Natural killer cell treated with Interleukin-12 subunit alpha and Interleukin-12 subunit beta and Interleukin-15 and Interleukin-18, amount 100 ng/mL, for 72 hours (primary cell): ENCODE measurements at regions not wholly inside any gene's neighbourhood (a gene's known extent, or its start where the extent isn't known, plus 50 kb on each side); places are given as distances from the start of the nearest gene placed in this dataset.
"Not testable (repeated sequence)": the region's sequence is repeated elsewhere in the genome, so short reads cannot be mapped to it uniquely, and the experiment has no call there.

Experiments
- ATAC-seq, 2 donors: fragments of 150-1000 bp; cut with Tn5 transposase in 1 of 2; sonication (Bioruptor Pico), chemical (Tn5 transposase) in 1 of 2; 2 replicates each; pipeline ENCODE4 v1.10.0; 2021
- DNase-seq: peaks from one replicate; pipeline ENCODE4 v3.0.0; 2022; ENCODE audit warnings: low spot score
- H3K27ac Mint-ChIP-seq, 2 donors: 1 replicate in 1 of 2; 2 replicates in 1 of 2; pipeline ENCODE4 v1.8.0; 2022; ENCODE audit warnings: mixed read lengths in 2 of 2, mild to moderate bottlenecking in 1 of 2, moderate library complexity in 1 of 2
- H3K27me3 Mint-ChIP-seq, 2 donors: 1 replicate in 1 of 2; 2 replicates in 1 of 2; pipeline ENCODE4 v1.8.0; 2022; ENCODE audit warnings: mixed read lengths in 2 of 2
- H3K36me3 Mint-ChIP-seq: one replicate; pipeline ENCODE4 v1.8.0; 2022; ENCODE audit warnings: mixed read lengths
- H3K4me1 Mint-ChIP-seq, 2 donors: 1 replicate in 1 of 2; 2 replicates in 1 of 2; pipeline ENCODE4 v1.8.0; 2022; ENCODE audit warnings: low read depth in 2 of 2, mixed read lengths in 2 of 2, mild to moderate bottlenecking in 1 of 2
- H3K4me3 Mint-ChIP-seq: one replicate; pipeline ENCODE4 v1.8.0; 2022; ENCODE audit warnings: mixed read lengths
- H3K9me3 Mint-ChIP-seq: 2 replicates; pipeline ENCODE4 v1.8.0; 2022; ENCODE audit warnings: mixed read lengths

- H3K4me1 Mint-ChIP-seq, H3K27ac Mint-ChIP-seq, H3K36me3 Mint-ChIP-seq, H3K4me3 Mint-ChIP-seq, DNase-seq, H3K9me3 Mint-ChIP-seq, ATAC-seq: not testable (repeated sequence)
- H3K27me3 Mint-ChIP-seq: peaks cover 18 to 28% of the 10 kb centered on the region in 2 donors
Measured at GRCh38 chr7:149973681-149974080, 99.9 kb downstream of the ATP6V0E2 start.

GRCh38 chr7:149975608-149976007 is 101.8 kb downstream of the ATP6V0E2 start:
- not testable (repeated sequence) for H3K36me3 Mint-ChIP-seq, H3K9me3 Mint-ChIP-seq, DNase-seq, H3K4me3 Mint-ChIP-seq, ATAC-seq, H3K4me1 Mint-ChIP-seq, H3K27ac Mint-ChIP-seq
- H3K27me3 Mint-ChIP-seq: peaks cover 16 to 27% of the 10 kb centered on the region in 2 donors

- peaks cover 11 to 17% of the 10 kb centered on the region in 2 donors for H3K27me3 Mint-ChIP-seq
- ATAC-seq, H3K27ac Mint-ChIP-seq, H3K4me3 Mint-ChIP-seq, DNase-seq, H3K9me3 Mint-ChIP-seq, H3K36me3 Mint-ChIP-seq, H3K4me1 Mint-ChIP-seq: not testable (repeated sequence)
Measured at GRCh38 chr7:149978537-149978936, 104.8 kb downstream of the ATP6V0E2 start.

GRCh38 chr7:149978944-149979343 is 105.2 kb downstream of the ATP6V0E2 start:
- H3K36me3 Mint-ChIP-seq, H3K9me3 Mint-ChIP-seq, ATAC-seq, H3K4me1 Mint-ChIP-seq, H3K4me3 Mint-ChIP-seq, H3K27ac Mint-ChIP-seq, DNase-seq: not testable (repeated sequence)
- peaks cover 11 to 17% of the 10 kb centered on the region in 2 donors for H3K27me3 Mint-ChIP-seq

GRCh38 chr7:149982537-149983112 is 108.9 kb downstream of the ATP6V0E2 start:
- not testable (repeated sequence) for H3K36me3 Mint-ChIP-seq, H3K9me3 Mint-ChIP-seq, H3K4me1 Mint-ChIP-seq, H3K27ac Mint-ChIP-seq, H3K4me3 Mint-ChIP-seq, DNase-seq, ATAC-seq
- H3K27me3 Mint-ChIP-seq: peaks cover 0 to 11% of the 10 kb centered on the region in 2 donors

GRCh38 chr7:149986866-149987265 is 113.1 kb downstream of the ATP6V0E2 start:
- H3K9me3 Mint-ChIP-seq, H3K27ac Mint-ChIP-seq, H3K4me1 Mint-ChIP-seq, H3K4me3 Mint-ChIP-seq, H3K36me3 Mint-ChIP-seq, H3K27me3 Mint-ChIP-seq, DNase-seq, ATAC-seq: not testable (repeated sequence)

GRCh38 chr7:149991652-149992302 is 118.0 kb downstream of the ATP6V0E2 start:
- H3K4me3 Mint-ChIP-seq, H3K27ac Mint-ChIP-seq, H3K9me3 Mint-ChIP-seq, DNase-seq, H3K27me3 Mint-ChIP-seq, H3K4me1 Mint-ChIP-seq, ATAC-seq, H3K36me3 Mint-ChIP-seq: not testable (repeated sequence)

GRCh38 chr7:149992366-149992765 is 118.6 kb downstream of the ATP6V0E2 start:
- not testable (repeated sequence) for H3K36me3 Mint-ChIP-seq, H3K4me1 Mint-ChIP-seq, H3K4me3 Mint-ChIP-seq, ATAC-seq, H3K9me3 Mint-ChIP-seq, DNase-seq, H3K27ac Mint-ChIP-seq, H3K27me3 Mint-ChIP-seq

- DNase-seq, H3K36me3 Mint-ChIP-seq, H3K9me3 Mint-ChIP-seq, H3K4me3 Mint-ChIP-seq, H3K27ac Mint-ChIP-seq, H3K27me3 Mint-ChIP-seq, H3K4me1 Mint-ChIP-seq: not testable (repeated sequence)
- peak; percentile 7 to 40 for ATAC-seq
Measured at GRCh38 chr7:149995369-149996026, 121.7 kb downstream of the ATP6V0E2 start.

GRCh38 chr7:150000780-150001599 is 127.2 kb downstream of the ATP6V0E2 start:
- DNase-seq, H3K27ac Mint-ChIP-seq, ATAC-seq, H3K27me3 Mint-ChIP-seq, H3K9me3 Mint-ChIP-seq, H3K4me1 Mint-ChIP-seq, H3K4me3 Mint-ChIP-seq, H3K36me3 Mint-ChIP-seq: not testable (repeated sequence)

- H3K4me1 Mint-ChIP-seq: no peaks in the 10 kb centered on the region
- no peaks in the 10 kb centered on the region for H3K27me3 Mint-ChIP-seq
- H3K36me3 Mint-ChIP-seq: no peaks in the 10 kb centered on the region
- no peak for DNase-seq
- ATAC-seq: peak; percentile 48 to 57
- H3K4me3 Mint-ChIP-seq: no peak overlapping the region
- no peaks in the 10 kb centered on the region for H3K9me3 Mint-ChIP-seq
- no peak overlapping the region for H3K27ac Mint-ChIP-seq
Measured at GRCh38 chr7:150003304-150003810, 129.6 kb downstream of the ATP6V0E2 start.

GRCh38 chr7:150003973-150004372 is 130.2 kb downstream of the ATP6V0E2 start:
- not testable (repeated sequence) for H3K27ac Mint-ChIP-seq
- ATAC-seq: peak in 1 of 2 donors; percentile 12

GRCh38 chr7:150004843-150005242 is 131.1 kb downstream of the ATP6V0E2 start:
- not testable (repeated sequence) for DNase-seq, H3K4me1 Mint-ChIP-seq, H3K27ac Mint-ChIP-seq, H3K27me3 Mint-ChIP-seq, H3K9me3 Mint-ChIP-seq, ATAC-seq, H3K36me3 Mint-ChIP-seq, H3K4me3 Mint-ChIP-seq

More at GRCh38 chr7:150003973-150004372, 130.2 kb downstream of the ATP6V0E2 start:
- not testable (repeated sequence) for H3K4me3 Mint-ChIP-seq, H3K27me3 Mint-ChIP-seq, H3K36me3 Mint-ChIP-seq, H3K4me1 Mint-ChIP-seq, H3K9me3 Mint-ChIP-seq, DNase-seq
